ENCODE measurements at regions not wholly inside any gene's neighbourhood (a gene's known extent, or its start where the extent isn't known, plus 50 kb on each side); places are given as distances from the start of the nearest gene placed in this dataset.

DNA sequence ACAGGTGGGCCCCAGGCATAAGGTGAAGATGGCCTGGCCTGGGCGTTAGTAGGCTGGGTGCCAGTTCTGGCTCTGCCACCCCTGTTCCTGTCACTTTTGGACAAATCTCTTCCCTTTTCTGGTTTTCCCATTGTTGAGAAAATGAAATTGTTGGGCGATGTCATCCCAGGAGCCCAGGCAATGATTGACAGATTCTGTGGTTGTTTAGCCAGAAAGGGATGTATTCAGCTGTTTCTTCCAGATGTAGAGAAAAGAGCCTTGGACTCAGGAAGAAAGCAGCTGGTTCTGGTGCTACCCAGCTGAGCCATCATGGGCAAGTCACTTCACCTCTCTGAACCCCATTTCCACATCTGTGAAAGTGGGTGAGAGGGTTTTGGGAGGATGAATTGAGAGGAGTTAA is 60.1 kb upstream of the MRTFB start:
- TF ChIP-seq, protein P1, sequence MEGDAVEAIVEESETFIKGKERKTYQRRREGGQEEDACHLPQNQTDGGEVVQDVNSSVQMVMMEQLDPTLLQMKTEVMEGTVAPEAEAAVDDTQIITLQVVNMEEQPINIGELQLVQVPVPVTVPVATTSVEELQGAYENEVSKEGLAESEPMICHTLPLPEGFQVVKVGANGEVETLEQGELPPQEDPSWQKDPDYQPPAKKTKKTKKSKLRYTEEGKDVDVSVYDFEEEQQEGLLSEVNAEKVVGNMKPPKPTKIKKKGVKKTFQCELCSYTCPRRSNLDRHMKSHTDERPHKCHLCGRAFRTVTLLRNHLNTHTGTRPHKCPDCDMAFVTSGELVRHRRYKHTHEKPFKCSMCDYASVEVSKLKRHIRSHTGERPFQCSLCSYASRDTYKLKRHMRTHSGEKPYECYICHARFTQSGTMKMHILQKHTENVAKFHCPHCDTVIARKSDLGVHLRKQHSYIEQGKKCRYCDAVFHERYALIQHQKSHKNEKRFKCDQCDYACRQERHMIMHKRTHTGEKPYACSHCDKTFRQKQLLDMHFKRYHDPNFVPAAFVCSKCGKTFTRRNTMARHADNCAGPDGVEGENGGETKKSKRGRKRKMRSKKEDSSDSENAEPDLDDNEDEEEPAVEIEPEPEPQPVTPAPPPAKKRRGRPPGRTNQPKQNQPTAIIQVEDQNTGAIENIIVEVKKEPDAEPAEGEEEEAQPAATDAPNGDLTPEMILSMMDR (IDR thresholded peaks at IDR 0.05 in 2 of 3, conservative IDR thresholded peaks at IDR 0.05 in 1 of 3; ENCODE audit: control insufficient read depth in 2 of 3, extremely low read depth in 1 of 3, insufficient read depth in 1 of 3, low read depth in 3 of 3, low read length in 3 of 3), result no peak
- no peak for TF ChIP-seq FOXM1 (IDR thresholded peaks at IDR 0.05; ENCODE audit: low read depth, low read length)
- no peak for TF ChIP-seq CBX5 (IDR thresholded peaks at IDR 0.05; ENCODE audit: low read depth)
